NT2/D1 (cell line): ENCODE measurements at regions not wholly inside any gene's neighbourhood (a gene's known extent, or its start where the extent isn't known, plus 50 kb on each side); places are given as distances from the start of the nearest gene placed in this dataset.

ENCODE experiments used
- SUZ12 ChIP-seq: IDR thresholded peaks from 2 replicates; pipeline ENCODE4 v1.6.1; 2011; ENCODE audit not compliant: insufficient read length, insufficient read depth; ENCODE audit errors: extremely low read depth
- YY1 ChIP-seq: IDR thresholded peaks from 2 replicates; pipeline ENCODE4 v1.6.1; 2011; ENCODE audit not compliant: insufficient read length, insufficient read depth
- ZNF274 ChIP-seq: IDR thresholded peaks from 2 replicates; pipeline ENCODE4 v1.6.1; 2011; ENCODE audit warnings: mild to moderate bottlenecking, low read depth, low read length

DNA sequence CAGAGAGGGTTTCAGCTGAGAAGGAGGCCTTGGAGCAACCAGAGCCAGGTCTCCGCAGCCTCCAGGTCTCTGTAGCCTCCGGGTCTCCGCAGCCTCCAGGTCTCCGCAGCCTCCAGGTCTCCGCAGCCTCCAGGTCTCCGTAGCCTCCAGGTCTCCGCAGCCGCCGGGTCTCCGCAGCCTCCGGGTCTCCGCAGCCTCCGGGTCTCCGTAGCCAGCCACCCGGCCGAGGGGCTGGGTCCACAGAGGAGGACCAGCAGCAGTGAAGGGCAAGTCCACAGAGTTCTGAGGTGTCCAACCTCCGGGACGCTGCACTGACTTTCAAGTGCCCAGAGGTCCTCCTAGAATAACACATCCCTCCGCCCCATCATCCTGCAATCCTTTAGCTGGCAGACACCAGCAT is 221.0 kb downstream of the RBFOX3 start:
- TF ChIP-seq YY1, result no peak
- TF ChIP-seq ZNF274, result no peak
- TF ChIP-seq SUZ12, result no peak
